HCT116 (cell line): ENCODE measurements at regions not wholly inside any gene's neighbourhood (a gene's known extent, or its start where the extent isn't known, plus 50 kb on each side); places are given as distances from the start of the nearest gene placed in this dataset.

Source experiments
- ATAC-seq: fragments of 200-7000 bp; cut with Tn5 transposase; 2 replicates; pipeline ENCODE4 v1.9.1; 2020; ENCODE audit warnings: mild to moderate bottlenecking, moderate library complexity
- BruUV-seq: library from RNA; stranded (reverse); fragments of 400-500 nt; replicated peaks from 2 replicates; lab custom pipeline; 2021; lab: Mats Ljungman, UMichigan
- CTCF ChIA-PET: fragments of 300-600 bp; sonication (Branson Sonifier 250); formaldehyde crosslinking; loops from one replicate; lab custom pipeline; 2021; ENCODE audit warnings: antibody characterized with exemption; lab: Charles Lee
- POLR2A ChIA-PET: fragments of 300-600, 350-600 bp; sonication (Branson Sonifier 250); formaldehyde crosslinking; loops from one replicate; lab custom pipeline; 2021; ENCODE audit warnings: antibody characterized with exemption; lab: Charles Lee
- RAD21 ChIA-PET, 2 experiments: fragments of 300-600 bp; sonication (Branson Sonifier 250); formaldehyde crosslinking; loops; one replicate each; lab custom pipeline; 2023; ENCODE audit warnings: low total read pairs in 2 of 2; ENCODE audit not compliant: uncharacterized antibody in 2 of 2, unreplicated experiment in 2 of 2, low non-redundant PET in 1 of 2; lab: Charles Lee
- DNase-seq: peaks from one replicate; pipeline ENCODE4 v3.0.0-alpha.2; 2010; ENCODE audit warnings: low read depth, low spot score
- H2AFZ ChIP-seq: fragments of 200-600 bp; shearing (Covaris generic), sonication (generic); 2 replicates; pipeline ENCODE4 v1.6.1; 2017; ENCODE audit warnings: low read depth, mixed run types, mixed read lengths, antibody characterized with exemption, low read length; ENCODE audit not compliant: poor library complexity, severe bottlenecking
- H3K27ac ChIP-seq: 2 replicates; pipeline ENCODE4 v1.5.1; 2012; ENCODE audit warnings: low read depth, low read length
- H3K27me3 ChIP-seq: fragments of 200-600 bp; sonication (generic); 2 replicates; pipeline ENCODE4 v1.6.1; 2016; ENCODE audit warnings: mixed run types, low read length, mixed read lengths; ENCODE audit not compliant: insufficient read depth
- H3K36me3 ChIP-seq, 2 experiments: fragments of 200-500 bp in 1 of 2; fragments of 200-600 bp in 1 of 2; sonication (Bioruptor generic) in 1 of 2; sonication (generic) in 1 of 2; 2 replicates each; pipeline versions ENCODE4 v1.5.1 to v1.6.1; 2014 to 2016; ENCODE audit warnings: low read length in 2 of 2, inconsistent platforms in 1 of 2, mixed read lengths in 1 of 2, mixed run types in 1 of 2; ENCODE audit not compliant: insufficient read depth in 2 of 2, control insufficient read depth in 1 of 2
- H3K4me1 ChIP-seq, 2 experiments: fragments of 200-600 bp in 1 of 2; sonication (generic) in 1 of 2; 2 replicates each; pipeline versions ENCODE4 v1.5.1 to v1.6.1; 2012 to 2017; ENCODE audit warnings: low read length in 2 of 2, inconsistent platforms in 1 of 2, mild to moderate bottlenecking in 1 of 2, mixed read lengths in 1 of 2, mixed run types in 1 of 2, moderate library complexity in 1 of 2; ENCODE audit not compliant: insufficient read depth in 2 of 2, control insufficient read depth in 1 of 2
- H3K4me2 ChIP-seq: fragments of 200-600 bp; sonication (generic); 2 replicates; pipeline ENCODE4 v1.6.1; 2017; ENCODE audit warnings: mixed run types, low read length, mixed read lengths
- H3K4me3 ChIP-seq, 2 experiments: fragments of 200-600 bp in 1 of 2; sonication (generic) in 1 of 2; replicated peaks in 1 of 2; 2 replicates each; pipeline ENCODE4 v1.5.1; 2011 to 2016; ENCODE audit warnings: low read length in 2 of 2, control low read depth in 1 of 2, low read depth in 1 of 2, mild to moderate bottlenecking in 1 of 2, mixed read lengths in 1 of 2, mixed run types in 1 of 2
- H3K79me2 ChIP-seq: fragments of 200-600 bp; sonication (generic); 2 replicates; pipeline ENCODE4 v1.6.1; 2017; ENCODE audit warnings: mild to moderate bottlenecking, mixed run types, low read length, moderate library complexity, mixed read lengths; ENCODE audit not compliant: insufficient read depth
- H3K9ac ChIP-seq: fragments of 200-600 bp; sonication (generic); 2 replicates; pipeline ENCODE4 v1.6.1; 2016; ENCODE audit warnings: low read length, mixed read lengths
- H3K9me2 ChIP-seq: fragments of 200-600 bp; sonication (generic), shearing (Covaris generic); 2 replicates; pipeline ENCODE4 v1.6.1; 2017; ENCODE audit warnings: mixed run types, mild to moderate bottlenecking, moderate library complexity; ENCODE audit not compliant: insufficient read depth
- H3K9me3 ChIP-seq, 2 experiments: fragments of 200-500 bp in 1 of 2; fragments of 200-600 bp in 1 of 2; sonication (Bioruptor generic) in 1 of 2; sonication (generic) in 1 of 2; 2 replicates each; pipeline ENCODE4 v1.6.1; 2014 to 2017; ENCODE audit warnings: low read length in 2 of 2, mixed read lengths in 2 of 2, inconsistent platforms in 1 of 2, low read depth in 1 of 2, mild to moderate bottlenecking in 1 of 2, mixed run types in 1 of 2, moderate library complexity in 1 of 2; ENCODE audit not compliant: control insufficient read depth in 1 of 2, insufficient read depth in 1 of 2
- H4K20me1 ChIP-seq: fragments of 200-600 bp; sonication (generic), shearing (Covaris generic); 2 replicates; pipeline ENCODE4 v1.6.1; 2017; ENCODE audit warnings: mixed run types, mild to moderate bottlenecking, moderate library complexity; ENCODE audit not compliant: insufficient read depth
- CBX3 ChIP-seq: IDR thresholded peaks from 2 replicates; pipeline ENCODE4 v1.6.1; 2012; ENCODE audit warnings: low read depth
- CEBPB ChIP-seq: IDR thresholded peaks from 2 replicates; pipeline ENCODE4 v1.6.1; 2012; ENCODE audit warnings: low read depth
- EZH2 ChIP-seq: fragments of 200-600 bp; sonication (generic); IDR thresholded peaks from 2 replicates; pipeline ENCODE4 v1.6.1; 2017; ENCODE audit warnings: antibody characterized with exemption, mixed run types
- EZH2phosphoT487 ChIP-seq: fragments of 200-600 bp; IDR thresholded peaks from 2 replicates; pipeline ENCODE4 v1.6.1; 2018; ENCODE audit warnings: antibody characterized with exemption, borderline replicate concordance
- FOSL1 ChIP-seq: IDR thresholded peaks from 2 replicates; pipeline ENCODE4 v1.6.1; 2012; ENCODE audit warnings: low read depth
- POLR2AphosphoS5 ChIP-seq: IDR thresholded peaks from 2 replicates; pipeline ENCODE4 v1.6.1; 2011; ENCODE audit warnings: mild to moderate bottlenecking, low read depth, low read length, moderate library complexity
- RAD21 ChIP-seq: IDR thresholded peaks from 2 replicates; pipeline ENCODE4 v1.6.1; 2012; ENCODE audit warnings: low read depth, mild to moderate bottlenecking
- SIN3A ChIP-seq: IDR thresholded peaks from 2 replicates; pipeline ENCODE4 v1.6.1; 2012; ENCODE audit warnings: low read depth
- SP1 ChIP-seq: IDR thresholded peaks from 2 replicates; pipeline ENCODE4 v1.6.1; 2012; ENCODE audit warnings: low read depth
- SRF ChIP-seq: IDR thresholded peaks from 2 replicates; pipeline ENCODE4 v1.6.1; 2012; ENCODE audit warnings: low read depth
- ZNF274 ChIP-seq: fragments of 200-500 bp; sonication (Bioruptor generic); IDR thresholded peaks from 2 replicates; pipeline ENCODE4 v1.6.1; 2014; ENCODE audit warnings: mild to moderate bottlenecking, low read depth, low read length, inconsistent platforms
- intact Hi-C: fragments of 100-400 bp; cut with micrococcal nuclease; formaldehyde crosslinking; loops from 2 replicates; pipeline ENCODE4 v1.10.0; 2022
- TF ChIP-seq, protein P1 (sequence below): IDR thresholded peaks from 2 replicates; pipeline ENCODE4 v1.6.1; 2012
- TF ChIP-seq, protein P2 (sequence below): IDR thresholded peaks from 2 replicates; pipeline ENCODE4 v1.6.1; 2011; ENCODE audit warnings: mild to moderate bottlenecking, low read length, moderate library complexity; ENCODE audit not compliant: insufficient replicate concordance; ENCODE audit errors: extremely low read depth

DNA sequence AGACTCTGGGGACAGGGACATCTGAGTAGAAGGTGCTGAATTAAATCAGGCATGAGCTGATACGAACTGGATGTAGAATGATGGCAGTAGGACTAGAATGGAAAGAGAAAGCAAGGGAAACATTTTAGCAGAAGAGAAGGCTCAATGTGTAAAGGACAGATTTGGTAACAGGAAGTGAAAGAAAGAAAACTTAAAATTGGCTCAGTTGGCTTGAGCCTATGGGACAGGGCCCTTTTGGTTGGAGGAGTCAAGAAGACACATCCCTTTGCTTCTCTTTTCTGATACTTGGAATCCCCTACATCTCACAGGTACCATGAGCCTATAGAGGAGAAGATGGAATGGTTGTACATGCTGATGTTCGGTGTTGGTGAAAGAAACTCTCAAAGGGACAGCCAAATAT, 300.6 kb upstream of the PLXNA2 start:
- no peaks in the 10 kb centered on the region for H3K36me3 ChIP-seq
- no TSS peak for BruUV-seq
- no peak overlapping the region for H3K9ac ChIP-seq
- H3K4me2 ChIP-seq = no peak overlapping the region
- H3K9me2 ChIP-seq = no peaks in the 10 kb centered on the region
- TF ChIP-seq EZH2 (no peak), CEBPB (no peak), SRF (no peak), SP1 (no peak), FOSL1 (no peak), EZH2phosphoT487 (no peak), SIN3A (no peak), RAD21 (no peak), CBX3 (no peak), POLR2AphosphoS5 (no peak), ZNF274 (no peak)
- TF ChIP-seq, protein P1, sequence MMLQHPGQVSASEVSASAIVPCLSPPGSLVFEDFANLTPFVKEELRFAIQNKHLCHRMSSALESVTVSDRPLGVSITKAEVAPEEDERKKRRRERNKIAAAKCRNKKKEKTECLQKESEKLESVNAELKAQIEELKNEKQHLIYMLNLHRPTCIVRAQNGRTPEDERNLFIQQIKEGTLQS = no peak
- TF ChIP-seq, protein P2, sequence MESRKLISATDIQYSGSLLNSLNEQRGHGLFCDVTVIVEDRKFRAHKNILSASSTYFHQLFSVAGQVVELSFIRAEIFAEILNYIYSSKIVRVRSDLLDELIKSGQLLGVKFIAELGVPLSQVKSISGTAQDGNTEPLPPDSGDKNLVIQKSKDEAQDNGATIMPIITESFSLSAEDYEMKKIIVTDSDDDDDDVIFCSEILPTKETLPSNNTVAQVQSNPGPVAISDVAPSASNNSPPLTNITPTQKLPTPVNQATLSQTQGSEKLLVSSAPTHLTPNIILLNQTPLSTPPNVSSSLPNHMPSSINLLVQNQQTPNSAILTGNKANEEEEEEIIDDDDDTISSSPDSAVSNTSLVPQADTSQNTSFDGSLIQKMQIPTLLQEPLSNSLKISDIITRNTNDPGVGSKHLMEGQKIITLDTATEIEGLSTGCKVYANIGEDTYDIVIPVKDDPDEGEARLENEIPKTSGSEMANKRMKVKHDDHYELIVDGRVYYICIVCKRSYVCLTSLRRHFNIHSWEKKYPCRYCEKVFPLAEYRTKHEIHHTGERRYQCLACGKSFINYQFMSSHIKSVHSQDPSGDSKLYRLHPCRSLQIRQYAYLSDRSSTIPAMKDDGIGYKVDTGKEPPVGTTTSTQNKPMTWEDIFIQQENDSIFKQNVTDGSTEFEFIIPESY = no peak
- H2AFZ ChIP-seq = no peak overlapping the region
- 0 out of 2 replicates have a peak, but pooled peaks cover 4% of the 10 kb centered on the region for H3K27me3 ChIP-seq
- CTCF ChIA-PET = no interaction called here
- no peaks in the 10 kb centered on the region for H4K20me1 ChIP-seq
- no peak overlapping the region for H3K27ac ChIP-seq
- RAD21 ChIA-PET = no interaction called here
- POLR2A ChIA-PET = no interaction called here
- ATAC-seq = no peak
- no peaks in the 10 kb centered on the region for H3K9me3 ChIP-seq
- intact Hi-C loops = no loop called here
- DNase-seq = no peak
- no peak overlapping the region for H3K4me3 ChIP-seq
- H3K4me1 ChIP-seq = no peaks in the 10 kb centered on the region
- H3K79me2 ChIP-seq = no peaks in the 10 kb centered on the region
